ENCODE measurements at regions not wholly inside any gene's neighbourhood (a gene's known extent, or its start where the extent isn't known, plus 50 kb on each side); places are given as distances from the start of the nearest gene placed in this dataset.

DNA sequence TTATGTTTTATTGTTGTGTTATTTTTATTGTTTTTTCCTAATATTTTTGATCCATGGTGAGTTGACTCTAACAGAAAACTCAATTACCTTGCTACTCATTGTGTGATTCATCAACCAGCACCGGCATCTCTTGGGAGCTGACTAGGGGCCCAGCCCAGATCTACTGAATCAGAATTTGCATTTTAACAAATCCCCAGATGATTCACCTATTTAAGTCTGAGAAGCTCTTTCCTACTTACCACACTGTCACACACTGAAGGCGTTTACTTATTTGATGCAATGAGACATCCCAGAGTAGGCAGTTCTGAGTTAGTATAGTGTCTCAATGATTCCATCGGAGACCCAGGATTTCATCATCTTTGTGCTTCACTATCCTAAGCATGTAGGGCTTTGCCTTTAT lies 416.6 kb downstream of the RWDD3 start:
- TF ChIP-seq, protein P1, sequence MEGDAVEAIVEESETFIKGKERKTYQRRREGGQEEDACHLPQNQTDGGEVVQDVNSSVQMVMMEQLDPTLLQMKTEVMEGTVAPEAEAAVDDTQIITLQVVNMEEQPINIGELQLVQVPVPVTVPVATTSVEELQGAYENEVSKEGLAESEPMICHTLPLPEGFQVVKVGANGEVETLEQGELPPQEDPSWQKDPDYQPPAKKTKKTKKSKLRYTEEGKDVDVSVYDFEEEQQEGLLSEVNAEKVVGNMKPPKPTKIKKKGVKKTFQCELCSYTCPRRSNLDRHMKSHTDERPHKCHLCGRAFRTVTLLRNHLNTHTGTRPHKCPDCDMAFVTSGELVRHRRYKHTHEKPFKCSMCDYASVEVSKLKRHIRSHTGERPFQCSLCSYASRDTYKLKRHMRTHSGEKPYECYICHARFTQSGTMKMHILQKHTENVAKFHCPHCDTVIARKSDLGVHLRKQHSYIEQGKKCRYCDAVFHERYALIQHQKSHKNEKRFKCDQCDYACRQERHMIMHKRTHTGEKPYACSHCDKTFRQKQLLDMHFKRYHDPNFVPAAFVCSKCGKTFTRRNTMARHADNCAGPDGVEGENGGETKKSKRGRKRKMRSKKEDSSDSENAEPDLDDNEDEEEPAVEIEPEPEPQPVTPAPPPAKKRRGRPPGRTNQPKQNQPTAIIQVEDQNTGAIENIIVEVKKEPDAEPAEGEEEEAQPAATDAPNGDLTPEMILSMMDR (IDR thresholded peaks at IDR 0.05), result no peak
- TF ChIP-seq EP300 (IDR thresholded peaks at IDR 0.05; ENCODE audit: low read depth) (no peak), POLR2A (IDR thresholded peaks at IDR 0.05) (no peak), POLR2AphosphoS5 (IDR thresholded peaks at IDR 0.05) (no peak)
- no peaks in the 10 kb centered on the region for H3K27me3 ChIP-seq
- no peaks in the 10 kb centered on the region for H3K36me3 ChIP-seq
- H3K4me3 ChIP-seq, result no peak overlapping the region
- no peaks in the 10 kb centered on the region for H3K9me3 ChIP-seq
- no peak overlapping the region for H3K27ac ChIP-seq
- intact Hi-C loops (cut with DNase I; ENCODE audit: low total_unique reads), result no loop called here
- WGBS, 2 donors (ENCODE audit: low coverage in 1 of 2), result 81 to 84% methylated on average over 3 of the region's 3 CpGs
- in situ Hi-C loops (cut with MboI; ENCODE audit: low pct_ligation_motif_present in 1 of 4, low pct_unique_long_range_greater_than_20kb in 1 of 4, low sequenced_read_pairs in 3 of 4), result no loop called here
- H3K4me1 ChIP-seq, result no peaks in the 10 kb centered on the region
- DNase-seq, result no peak

DNA sequence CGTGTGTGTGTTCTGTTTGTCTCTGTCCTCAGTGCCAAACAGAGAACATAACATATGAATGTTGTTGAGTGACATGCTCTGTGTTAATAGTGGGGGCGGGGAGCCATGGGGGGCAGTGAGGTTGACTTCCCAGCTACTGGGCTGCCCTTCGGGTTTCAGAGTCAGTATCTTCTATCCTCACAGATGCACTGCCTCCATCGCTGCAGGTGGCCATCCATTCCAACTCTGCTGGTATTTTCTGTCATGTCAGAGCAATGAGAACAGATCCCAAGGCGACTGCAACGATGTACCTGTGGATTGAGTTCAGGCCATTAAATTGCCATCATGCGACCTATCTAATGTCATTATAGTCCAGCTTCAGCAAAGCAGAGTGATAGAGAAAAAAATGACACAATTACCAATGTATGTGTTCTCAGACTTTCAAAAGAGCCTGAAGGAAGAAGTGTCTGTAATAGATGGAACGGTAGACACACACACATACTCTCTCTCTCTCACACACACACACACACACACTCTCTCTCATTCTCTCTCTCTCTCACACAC lies 418.5 kb downstream of the RWDD3 start:
- H3K36me3 ChIP-seq, result no peaks in the 10 kb centered on the region
- 54 to 74% methylated on average over 2 to 8 of the region's 8 CpGs for WGBS, 2 donors (ENCODE audit: low coverage in 1 of 2)
- intact Hi-C loops (cut with DNase I; ENCODE audit: low total_unique reads), result no loop called here
- H3K4me3 ChIP-seq, result no peak overlapping the region
- H3K27ac ChIP-seq, result no peak overlapping the region
- in situ Hi-C loops (cut with MboI; ENCODE audit: low pct_ligation_motif_present in 1 of 4, low pct_unique_long_range_greater_than_20kb in 1 of 4, low sequenced_read_pairs in 3 of 4), result no loop called here
- TF ChIP-seq EP300 (IDR thresholded peaks at IDR 0.05; ENCODE audit: low read depth), result no peak
- H3K27me3 ChIP-seq, result no peaks in the 10 kb centered on the region
- no peaks in the 10 kb centered on the region for H3K9me3 ChIP-seq
- no peaks in the 10 kb centered on the region for H3K4me1 ChIP-seq
- DNase-seq, result no peak

DNA sequence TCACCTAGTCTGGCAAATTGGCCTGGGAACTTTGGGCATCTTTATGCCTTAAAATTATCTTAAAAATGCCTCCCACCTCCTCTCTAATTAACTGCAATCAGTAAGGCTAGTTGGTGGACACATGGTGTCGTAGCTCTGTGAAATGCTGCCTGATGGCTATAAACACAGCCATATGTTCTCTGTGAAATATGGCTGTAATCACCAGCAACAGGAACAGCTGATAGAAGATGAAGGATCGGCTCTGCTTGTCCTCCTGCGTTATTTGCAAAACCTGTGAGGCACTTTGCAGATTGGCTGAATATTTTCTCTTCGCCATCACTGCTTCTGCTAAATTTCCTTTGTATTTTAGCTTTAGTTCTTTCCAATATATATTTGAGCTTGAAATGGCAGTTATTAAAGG lies 419.6 kb downstream of the RWDD3 start:
- H3K36me3 ChIP-seq, result no peaks in the 10 kb centered on the region
- H3K4me3 ChIP-seq, result no peak overlapping the region
- intact Hi-C loops (cut with DNase I; ENCODE audit: low total_unique reads) (no loop called here), in situ Hi-C loops (cut with MboI; ENCODE audit: low pct_ligation_motif_present in 1 of 4, low pct_unique_long_range_greater_than_20kb in 1 of 4, low sequenced_read_pairs in 3 of 4) (no loop called here)
- no peak for TF ChIP-seq POLR2AphosphoS5 (IDR thresholded peaks at IDR 0.05)
- TF ChIP-seq POLR2A (IDR thresholded peaks at IDR 0.05), result no peak
- DNase-seq, result no peak
- H3K9me3 ChIP-seq, result no peaks in the 10 kb centered on the region
- no peak overlapping the region for H3K27ac ChIP-seq
- no peaks in the 10 kb centered on the region for H3K4me1 ChIP-seq
- H3K27me3 ChIP-seq, result no peaks in the 10 kb centered on the region
- 65 to 79% methylated on average over 3 to 4 of the region's 4 CpGs for WGBS, 2 donors (ENCODE audit: low coverage in 1 of 2)

DNA sequence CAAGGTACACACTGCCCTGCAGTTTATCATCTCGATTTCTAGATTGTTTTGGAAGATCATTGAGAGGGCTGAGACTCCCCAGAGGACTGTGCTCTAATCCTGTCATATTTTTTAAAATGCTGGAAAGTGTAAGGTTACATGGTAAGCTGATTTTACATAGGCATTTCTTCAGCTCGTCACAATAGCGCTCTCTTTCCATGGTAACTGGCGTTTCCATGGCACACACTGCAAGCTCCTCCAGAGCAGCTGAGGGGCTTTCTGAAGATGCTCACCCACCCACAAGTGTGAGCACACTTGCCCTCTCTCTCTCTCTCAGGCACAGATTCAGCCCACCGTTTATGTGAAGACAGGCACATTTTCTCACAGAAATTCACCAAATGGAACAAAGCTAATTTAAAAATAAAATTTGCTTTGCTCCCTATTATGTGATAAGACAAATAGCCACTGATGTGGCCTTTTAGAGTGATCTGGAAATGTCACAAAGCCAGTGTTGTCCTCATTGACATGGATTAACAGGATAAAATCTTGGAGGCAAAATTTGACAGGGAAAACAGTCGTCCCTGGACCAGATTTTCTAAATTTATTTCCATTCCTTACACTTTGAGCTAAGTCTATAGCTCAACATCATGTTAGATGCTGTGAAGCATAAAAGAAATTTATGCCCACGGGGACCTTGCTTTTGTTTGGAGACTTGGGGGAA lies 421.5 kb downstream of the RWDD3 start:
- Histone ChIP-seq H3K36me3 (no peaks in the 10 kb centered on the region), H3K27me3 (no peaks in the 10 kb centered on the region), H3K27ac (no peak overlapping the region), H3K9me3 (no peaks in the 10 kb centered on the region), H3K4me3 (no peak overlapping the region), H3K4me1 (no peaks in the 10 kb centered on the region)
- in situ Hi-C loops (cut with MboI; ENCODE audit: low pct_ligation_motif_present in 1 of 4, low pct_unique_long_range_greater_than_20kb in 1 of 4, low sequenced_read_pairs in 3 of 4), result no loop called here
- 44 to 68% methylated on average over 4 to 7 of the region's 7 CpGs for WGBS, 2 donors (ENCODE audit: low coverage in 1 of 2)
- intact Hi-C loops (cut with DNase I; ENCODE audit: low total_unique reads), result no loop called here
- DNase-seq, result no peak
- TF ChIP-seq POLR2AphosphoS5 (IDR thresholded peaks at IDR 0.05), result no peak
- no peak for TF ChIP-seq POLR2A (IDR thresholded peaks at IDR 0.05)
- TF ChIP-seq, protein P1 (IDR thresholded peaks at IDR 0.05), result no peak
- TF ChIP-seq EP300 (IDR thresholded peaks at IDR 0.05; ENCODE audit: low read depth), result no peak

DNA sequence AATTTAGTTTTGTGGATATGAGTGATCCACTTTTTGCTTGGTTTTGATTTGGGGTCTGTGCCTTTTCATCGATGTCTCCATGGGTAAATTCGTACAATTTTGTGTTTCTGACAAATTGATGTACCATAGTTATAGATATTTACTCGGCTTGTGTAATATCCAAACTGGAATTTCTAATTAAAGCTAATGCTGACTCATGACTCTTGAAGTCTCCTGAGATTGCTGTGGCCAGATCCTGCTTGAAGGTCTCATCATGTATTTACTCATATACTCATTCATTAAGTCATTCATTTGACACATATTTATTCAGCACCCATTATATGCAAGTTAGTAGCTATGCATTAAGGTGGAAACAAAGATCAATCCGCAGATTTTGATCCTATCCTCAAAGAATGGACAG lies 423.2 kb downstream of the RWDD3 start:
- no peak for TF ChIP-seq POLR2A (IDR thresholded peaks at IDR 0.05)
- TF ChIP-seq EP300 (IDR thresholded peaks at IDR 0.05; ENCODE audit: low read depth), result no peak
- no peak for TF ChIP-seq POLR2AphosphoS5 (IDR thresholded peaks at IDR 0.05)
- TF ChIP-seq, protein P1 (IDR thresholded peaks at IDR 0.05), result no peak
- H3K27ac ChIP-seq, result no peak overlapping the region
- no peak overlapping the region for H3K4me3 ChIP-seq
- in situ Hi-C loops (cut with MboI; ENCODE audit: low pct_ligation_motif_present in 1 of 4, low pct_unique_long_range_greater_than_20kb in 1 of 4, low sequenced_read_pairs in 3 of 4), result no loop called here
- H3K4me1 ChIP-seq, result no peaks in the 10 kb centered on the region
- no peaks in the 10 kb centered on the region for H3K9me3 ChIP-seq
- 73 to 89% methylated on average over 4 of the region's 4 CpGs for WGBS, 2 donors (ENCODE audit: low coverage in 1 of 2)
- no peaks in the 10 kb centered on the region for H3K36me3 ChIP-seq
- no peak for DNase-seq
- intact Hi-C loops (cut with DNase I; ENCODE audit: low total_unique reads), result no loop called here
- no peaks in the 10 kb centered on the region for H3K27me3 ChIP-seq
